ENCODE measurements at regions not wholly inside any gene's neighbourhood (a gene's known extent, or its start where the extent isn't known, plus 50 kb on each side); places are given as distances from the start of the nearest gene placed in this dataset.

- no peak for TF ChIP-seq CTCF (conservative IDR thresholded peaks at IDR 0.05; ENCODE audit: low read length)
- no peak for TF ChIP-seq EZH2phosphoT487 (IDR thresholded peaks at IDR 0.05; ENCODE audit: borderline replicate concordance, low read depth, low read length)
Measured at GRCh38 chr7:153921408-153921807, 130.8 kb upstream of the DPP6 start.
